Mammary epithelial cell (primary cell): ENCODE measurements at regions not wholly inside any gene's neighbourhood (a gene's known extent, or its start where the extent isn't known, plus 50 kb on each side); places are given as distances from the start of the nearest gene placed in this dataset.

Experiments used
- EZH2 ChIP-seq: IDR thresholded peaks from 2 replicates; pipeline ENCODE4 v1.6.1; 2012; ENCODE audit warnings: low read length, inconsistent platforms, borderline replicate concordance
- TF ChIP-seq, protein P1 (sequence below), 2 donors: IDR thresholded peaks in 1 of 2; conservative IDR thresholded peaks in 1 of 2; 2 replicates each; pipeline ENCODE4 v1.5.1; 2011 to 2012; ENCODE audit warnings: inconsistent platforms in 2 of 2, low read length in 2 of 2, mild to moderate bottlenecking in 2 of 2, control low read depth in 1 of 2, low read depth in 1 of 2; ENCODE audit not compliant: insufficient read depth in 1 of 2; ENCODE audit errors: extremely low read depth in 1 of 2

DNA sequence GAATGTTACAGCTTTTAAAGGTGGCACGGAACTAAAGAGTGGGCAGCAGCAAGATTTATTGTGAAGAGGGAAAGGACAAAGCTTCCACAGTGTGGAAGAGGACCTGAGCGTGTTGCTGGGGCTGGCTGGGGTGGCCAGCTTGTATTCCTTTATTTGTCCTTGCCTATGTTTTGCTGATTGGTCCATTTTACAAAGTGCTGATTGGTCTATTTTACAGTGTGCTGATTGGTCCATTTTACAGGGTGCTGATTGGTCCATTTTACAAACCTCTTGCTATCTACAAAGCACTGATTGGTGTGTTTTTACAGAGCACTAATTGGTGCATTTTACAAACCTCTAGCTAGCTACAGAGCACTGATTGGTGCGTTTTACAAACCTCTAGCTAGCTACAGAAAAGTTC lies 109.7 kb upstream of the DDX18 start:
- TF ChIP-seq EZH2, result no peak
- TF ChIP-seq, protein P1, sequence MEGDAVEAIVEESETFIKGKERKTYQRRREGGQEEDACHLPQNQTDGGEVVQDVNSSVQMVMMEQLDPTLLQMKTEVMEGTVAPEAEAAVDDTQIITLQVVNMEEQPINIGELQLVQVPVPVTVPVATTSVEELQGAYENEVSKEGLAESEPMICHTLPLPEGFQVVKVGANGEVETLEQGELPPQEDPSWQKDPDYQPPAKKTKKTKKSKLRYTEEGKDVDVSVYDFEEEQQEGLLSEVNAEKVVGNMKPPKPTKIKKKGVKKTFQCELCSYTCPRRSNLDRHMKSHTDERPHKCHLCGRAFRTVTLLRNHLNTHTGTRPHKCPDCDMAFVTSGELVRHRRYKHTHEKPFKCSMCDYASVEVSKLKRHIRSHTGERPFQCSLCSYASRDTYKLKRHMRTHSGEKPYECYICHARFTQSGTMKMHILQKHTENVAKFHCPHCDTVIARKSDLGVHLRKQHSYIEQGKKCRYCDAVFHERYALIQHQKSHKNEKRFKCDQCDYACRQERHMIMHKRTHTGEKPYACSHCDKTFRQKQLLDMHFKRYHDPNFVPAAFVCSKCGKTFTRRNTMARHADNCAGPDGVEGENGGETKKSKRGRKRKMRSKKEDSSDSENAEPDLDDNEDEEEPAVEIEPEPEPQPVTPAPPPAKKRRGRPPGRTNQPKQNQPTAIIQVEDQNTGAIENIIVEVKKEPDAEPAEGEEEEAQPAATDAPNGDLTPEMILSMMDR (conservative IDR thresholded peaks at IDR 0.05 in 1 of 2, IDR thresholded peaks at IDR 0.05 in 1 of 2; ENCODE audit: extremely low read depth in 1 of 2, insufficient read depth in 1 of 2, low read depth in 1 of 2, low read length in 2 of 2), result no peak
